ENCODE measurements at regions not wholly inside any gene's neighbourhood (a gene's known extent, or its start where the extent isn't known, plus 50 kb on each side); places are given as distances from the start of the nearest gene placed in this dataset.

GRCh38 chr5:89071101-89071940, 188.3 kb upstream of the MEF2C start:
- Mint-ChIP-seq H3K4me1 (no peaks in the 10 kb centered on the region), H3K4me3 (no peak overlapping the region), H3K9me3 (peaks cover 0 to 9% (median 0%) of the 10 kb centered on the region in 8 donors), H3K27me3 (peaks cover 0 to 2% of the 10 kb centered on the region in 2 donors), H3K27ac (no peak overlapping the region), H3K36me3 (no peaks in the 10 kb centered on the region)
- Histone ChIP-seq H3K27me3 (ENCODE audit: insufficient read depth, low read length) (no peaks in the 10 kb centered on the region), H3K9me3 (ENCODE audit: control insufficient read depth in 1 of 2, low read length in 2 of 2) (no peaks in the 10 kb centered on the region), H3K4me1 (ENCODE audit: insufficient read depth, low read length) (no peaks in the 10 kb centered on the region), H3K4me3 (ENCODE audit: low read length in 2 of 2) (no peak overlapping the region), H3K36me3 (ENCODE audit: insufficient read depth, low read length) (no peaks in the 10 kb centered on the region), H3K27ac (ENCODE audit: low read depth, low read length) (no peak overlapping the region)
- DNase-seq, result no peak
- ChIA-PET POLR2A (ENCODE audit: partially characterized antibody) (no interaction called here), CTCF (ENCODE audit: partially characterized antibody) (no interaction called here)
- intact Hi-C loops (cut with micrococcal nuclease), result no loop called here

DNA sequence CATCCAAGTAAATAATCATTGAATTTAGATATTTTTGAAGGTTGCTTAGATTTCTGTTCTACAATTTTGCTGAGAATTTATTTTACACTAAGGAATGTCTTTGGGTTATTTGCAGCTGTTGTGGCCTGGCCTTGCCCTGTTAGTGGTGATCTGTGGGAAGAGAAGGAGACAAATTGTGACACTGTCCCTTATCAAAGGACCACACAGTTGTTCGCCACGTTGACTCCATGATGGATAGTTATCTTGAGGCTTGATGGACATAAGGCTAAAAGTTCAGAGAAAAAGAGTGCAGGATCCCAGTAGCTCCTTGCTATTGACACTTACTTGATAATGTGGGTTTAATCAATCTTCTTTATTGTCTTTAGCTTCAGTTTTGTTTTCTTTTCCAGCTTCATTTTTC, 186.6 kb upstream of the MEF2C start:
- H3K9me3 Mint-ChIP-seq, result peaks cover 0 to 10% (median 0%) of the 10 kb centered on the region in 8 donors
- Histone ChIP-seq H3K27me3 (ENCODE audit: insufficient read depth, low read length) (no peaks in the 10 kb centered on the region), H3K9me3 (ENCODE audit: control insufficient read depth in 1 of 2, low read length in 2 of 2) (no peaks in the 10 kb centered on the region), H3K27ac (ENCODE audit: low read depth, low read length) (no peak overlapping the region), H3K4me3 (ENCODE audit: low read length in 2 of 2) (no peak overlapping the region), H3K36me3 (ENCODE audit: insufficient read depth, low read length) (no peaks in the 10 kb centered on the region), H3K4me1 (ENCODE audit: insufficient read depth, low read length) (no peaks in the 10 kb centered on the region)
- no peak overlapping the region for H3K4me3 Mint-ChIP-seq
- POLR2A ChIA-PET (ENCODE audit: partially characterized antibody), result no interaction called here
- H3K36me3 Mint-ChIP-seq, result no peaks in the 10 kb centered on the region
- CTCF ChIA-PET (ENCODE audit: partially characterized antibody), result no interaction called here
- H3K27ac Mint-ChIP-seq, result no peak overlapping the region
- no peak for DNase-seq
- peaks cover 0 to 2% of the 10 kb centered on the region in 2 donors for H3K27me3 Mint-ChIP-seq
- no peaks in the 10 kb centered on the region for H3K4me1 Mint-ChIP-seq
- intact Hi-C loops (cut with micrococcal nuclease), result no loop called here

- no peak overlapping the region for H3K4me3 Mint-ChIP-seq
- CTCF ChIA-PET (ENCODE audit: partially characterized antibody), result interaction anchor here (1.5 kb wide), 1 partner anchor 18 kb away, joined by 3 read pairs; no protein-coding TSS in a partner anchor
- H3K27ac ChIP-seq (ENCODE audit: low read depth, low read length), result no peak overlapping the region
- intact Hi-C loops (cut with micrococcal nuclease), result no loop called here
- H3K9me3 ChIP-seq (ENCODE audit: control insufficient read depth in 1 of 2, low read length in 2 of 2), result no peaks in the 10 kb centered on the region
- H3K4me1 ChIP-seq (ENCODE audit: insufficient read depth, low read length), result no peaks in the 10 kb centered on the region
- POLR2A ChIA-PET (ENCODE audit: partially characterized antibody), result no interaction called here
- H3K4me3 ChIP-seq (ENCODE audit: low read length in 2 of 2), result no peak overlapping the region
- no peaks in the 10 kb centered on the region for H3K4me1 Mint-ChIP-seq
- no peaks in the 10 kb centered on the region for H3K36me3 Mint-ChIP-seq
- H3K27ac Mint-ChIP-seq, result no peak overlapping the region
- H3K27me3 ChIP-seq (ENCODE audit: insufficient read depth, low read length), result no peaks in the 10 kb centered on the region
- H3K36me3 ChIP-seq (ENCODE audit: insufficient read depth, low read length), result no peaks in the 10 kb centered on the region
- no peak for DNase-seq
- H3K27me3 Mint-ChIP-seq, result no peaks in the 10 kb centered on the region
- H3K9me3 Mint-ChIP-seq, result peaks cover 0 to 4% (median 0%) of the 10 kb centered on the region in 8 donors
Observed at GRCh38 chr5:89067362-89067761, 184.4 kb upstream of the MEF2C start.

- DNase-seq, result no peak
- CTCF ChIA-PET (ENCODE audit: partially characterized antibody), result no interaction called here
- Histone ChIP-seq H3K4me3 (ENCODE audit: low read length in 2 of 2) (no peak overlapping the region), H3K4me1 (ENCODE audit: insufficient read depth, low read length) (no peaks in the 10 kb centered on the region), H3K27ac (ENCODE audit: low read depth, low read length) (no peak overlapping the region), H3K27me3 (ENCODE audit: insufficient read depth, low read length) (no peaks in the 10 kb centered on the region), H3K36me3 (ENCODE audit: insufficient read depth, low read length) (no peaks in the 10 kb centered on the region), H3K9me3 (ENCODE audit: control insufficient read depth in 1 of 2, low read length in 2 of 2) (no peaks in the 10 kb centered on the region)
- Mint-ChIP-seq H3K27ac (no peak overlapping the region), H3K4me1 (no peaks in the 10 kb centered on the region), H3K9me3 (peaks cover 0 to 4% (median 0%) of the 10 kb centered on the region in 8 donors), H3K4me3 (no peak overlapping the region), H3K36me3 (no peaks in the 10 kb centered on the region), H3K27me3 (no peaks in the 10 kb centered on the region)
- POLR2A ChIA-PET (ENCODE audit: partially characterized antibody), result no interaction called here
- intact Hi-C loops (cut with micrococcal nuclease), result no loop called here
Observed at GRCh38 chr5:89065919-89066318, 182.9 kb upstream of the MEF2C start.

DNA sequence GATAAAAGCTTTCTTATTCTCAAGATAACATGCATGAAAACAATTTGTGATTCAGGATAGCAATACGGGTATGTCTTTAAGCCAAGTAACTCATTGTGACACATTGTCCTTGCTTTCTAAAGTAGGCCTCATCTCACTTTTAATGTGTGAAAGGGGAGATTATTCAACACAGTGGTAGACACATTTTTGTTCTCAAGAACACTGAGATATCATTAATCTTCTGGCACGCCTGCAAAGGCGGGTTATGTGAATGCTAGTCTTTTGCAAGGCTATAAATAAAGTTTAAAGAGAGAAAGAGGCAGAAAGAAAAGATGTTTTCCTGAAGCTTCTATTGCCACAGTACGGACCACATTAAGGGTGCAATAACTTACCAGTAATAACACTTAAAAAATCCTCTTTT, 181.8 kb upstream of the MEF2C start:
- H3K4me1 Mint-ChIP-seq, result no peaks in the 10 kb centered on the region
- ChIA-PET POLR2A (ENCODE audit: partially characterized antibody) (no interaction called here), CTCF (ENCODE audit: partially characterized antibody) (no interaction called here)
- no peak for DNase-seq
- no peak overlapping the region for H3K27ac Mint-ChIP-seq
- no peak overlapping the region for H3K4me3 Mint-ChIP-seq
- no peaks in the 10 kb centered on the region for H3K27me3 Mint-ChIP-seq
- Histone ChIP-seq H3K4me1 (ENCODE audit: insufficient read depth, low read length) (no peaks in the 10 kb centered on the region), H3K9me3 (ENCODE audit: control insufficient read depth in 1 of 2, low read length in 2 of 2) (no peaks in the 10 kb centered on the region), H3K4me3 (ENCODE audit: low read length in 2 of 2) (no peak overlapping the region), H3K27ac (ENCODE audit: low read depth, low read length) (no peak overlapping the region), H3K36me3 (ENCODE audit: insufficient read depth, low read length) (no peaks in the 10 kb centered on the region), H3K27me3 (ENCODE audit: insufficient read depth, low read length) (no peaks in the 10 kb centered on the region)
- peaks cover 0 to 5% (median 0%) of the 10 kb centered on the region in 8 donors for H3K9me3 Mint-ChIP-seq
- no peaks in the 10 kb centered on the region for H3K36me3 Mint-ChIP-seq
- intact Hi-C loops (cut with micrococcal nuclease), result no loop called here

DNA sequence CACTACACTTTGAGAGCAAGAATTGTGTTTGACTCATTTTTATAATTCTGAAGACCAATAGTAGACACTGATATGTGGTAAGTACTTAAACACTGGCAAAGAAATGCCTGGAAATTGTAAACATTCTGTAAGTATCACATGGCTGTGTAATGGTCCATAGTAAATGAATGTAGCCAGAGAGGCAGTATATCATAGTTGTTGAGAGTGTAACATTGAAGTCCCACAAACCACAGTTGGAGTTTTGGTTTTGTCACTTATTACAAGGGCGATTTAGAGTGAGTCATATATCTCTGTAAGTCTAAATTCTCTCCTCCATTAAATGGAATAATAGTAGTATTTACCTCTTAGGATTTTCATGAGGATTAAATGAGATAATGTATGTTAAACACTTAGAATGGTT, 181.1 kb upstream of the MEF2C start:
- ChIA-PET POLR2A (ENCODE audit: partially characterized antibody) (no interaction called here), CTCF (ENCODE audit: partially characterized antibody) (no interaction called here)
- Histone ChIP-seq H3K36me3 (ENCODE audit: insufficient read depth, low read length) (no peaks in the 10 kb centered on the region), H3K4me3 (ENCODE audit: low read length in 2 of 2) (no peak overlapping the region), H3K27me3 (ENCODE audit: insufficient read depth, low read length) (no peaks in the 10 kb centered on the region), H3K9me3 (ENCODE audit: control insufficient read depth in 1 of 2, low read length in 2 of 2) (no peaks in the 10 kb centered on the region), H3K4me1 (ENCODE audit: insufficient read depth, low read length) (no peaks in the 10 kb centered on the region), H3K27ac (ENCODE audit: low read depth, low read length) (no peak overlapping the region)
- DNase-seq, result no peak
- Mint-ChIP-seq H3K36me3 (no peaks in the 10 kb centered on the region), H3K4me1 (no peaks in the 10 kb centered on the region), H3K27ac (no peak overlapping the region), H3K9me3 (peaks cover 0 to 2% (median 0%) of the 10 kb centered on the region in 8 donors), H3K4me3 (no peak overlapping the region), H3K27me3 (no peaks in the 10 kb centered on the region)
- intact Hi-C loops (cut with micrococcal nuclease), result no loop called here

GRCh38 chr5:89060768-89061167, 177.8 kb upstream of the MEF2C start:
- no peak for DNase-seq
- H3K27ac Mint-ChIP-seq, result no peak overlapping the region
- peaks cover 0 to 1% (median 0%) of the 10 kb centered on the region in 8 donors for H3K9me3 Mint-ChIP-seq
- ChIA-PET CTCF (ENCODE audit: partially characterized antibody) (no interaction called here), POLR2A (ENCODE audit: partially characterized antibody) (no interaction called here)
- H3K36me3 Mint-ChIP-seq, result no peaks in the 10 kb centered on the region
- Histone ChIP-seq H3K36me3 (ENCODE audit: insufficient read depth, low read length) (no peaks in the 10 kb centered on the region), H3K4me1 (ENCODE audit: insufficient read depth, low read length) (no peaks in the 10 kb centered on the region), H3K27me3 (ENCODE audit: insufficient read depth, low read length) (no peaks in the 10 kb centered on the region), H3K9me3 (ENCODE audit: control insufficient read depth in 1 of 2, low read length in 2 of 2) (no peaks in the 10 kb centered on the region), H3K27ac (ENCODE audit: low read depth, low read length) (no peak overlapping the region), H3K4me3 (ENCODE audit: low read length in 2 of 2) (no peak overlapping the region)
- no peaks in the 10 kb centered on the region for H3K4me1 Mint-ChIP-seq
- H3K27me3 Mint-ChIP-seq, result no peaks in the 10 kb centered on the region
- intact Hi-C loops (cut with micrococcal nuclease), result no loop called here
- H3K4me3 Mint-ChIP-seq, result no peak overlapping the region
